AG10803 (cell line): ENCODE measurements at regions not wholly inside any gene's neighbourhood (a gene's known extent, or its start where the extent isn't known, plus 50 kb on each side); places are given as distances from the start of the nearest gene placed in this dataset.

Experiments used
- DNase-seq: peaks from one replicate; pipeline ENCODE4 v3.0.0; 2010; ENCODE audit warnings: low read depth
- H3K4me3 ChIP-seq: 2 replicates; pipeline ENCODE4 v1.5.1; 2011; ENCODE audit warnings: mild to moderate bottlenecking, low read length, control low read depth
- TF ChIP-seq, protein P1 (sequence below): conservative IDR thresholded peaks from 2 replicates; pipeline ENCODE4 v1.5.1; 2011; ENCODE audit warnings: mild to moderate bottlenecking, low read length, control low read depth, inconsistent platforms

DNA sequence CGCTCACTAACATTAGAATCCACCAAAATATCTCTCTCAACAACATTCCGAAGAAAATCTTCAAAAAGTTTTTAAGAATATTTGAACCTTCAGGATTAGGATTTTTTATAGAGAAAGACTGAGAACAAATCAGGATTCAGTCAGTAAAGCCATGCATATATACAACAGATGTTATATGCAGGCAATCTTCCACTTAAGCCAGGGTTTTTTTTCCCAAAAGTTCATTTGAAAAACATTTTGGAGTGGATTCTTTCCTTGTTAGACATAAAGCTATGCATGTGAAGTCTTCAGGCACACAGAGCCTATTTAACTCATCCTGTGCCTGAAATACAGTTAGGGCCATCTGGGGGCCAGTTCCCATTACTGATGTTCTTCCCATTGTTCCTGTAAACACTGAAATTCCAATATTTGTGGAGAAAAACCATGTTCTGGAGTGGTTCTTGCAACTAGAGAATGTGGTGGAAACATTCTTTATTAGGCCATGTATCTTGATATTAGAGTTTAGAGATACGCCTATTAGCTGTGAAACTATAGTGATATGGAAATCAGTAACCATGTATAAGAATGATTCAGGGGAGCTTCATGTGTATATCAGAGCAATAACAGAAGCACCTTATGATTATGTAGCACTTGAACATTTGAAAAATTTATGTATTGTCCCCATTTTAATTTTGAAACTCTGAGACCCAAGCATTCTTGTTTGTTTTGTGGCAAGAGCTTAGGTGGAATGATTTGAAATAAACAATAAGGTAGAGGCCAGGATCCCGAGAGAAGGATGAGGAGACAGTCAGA lies 61.7 kb downstream of the PLEKHG1 start:
- no peak overlapping the region for H3K4me3 ChIP-seq
- no peak for DNase-seq
- TF ChIP-seq, protein P1, sequence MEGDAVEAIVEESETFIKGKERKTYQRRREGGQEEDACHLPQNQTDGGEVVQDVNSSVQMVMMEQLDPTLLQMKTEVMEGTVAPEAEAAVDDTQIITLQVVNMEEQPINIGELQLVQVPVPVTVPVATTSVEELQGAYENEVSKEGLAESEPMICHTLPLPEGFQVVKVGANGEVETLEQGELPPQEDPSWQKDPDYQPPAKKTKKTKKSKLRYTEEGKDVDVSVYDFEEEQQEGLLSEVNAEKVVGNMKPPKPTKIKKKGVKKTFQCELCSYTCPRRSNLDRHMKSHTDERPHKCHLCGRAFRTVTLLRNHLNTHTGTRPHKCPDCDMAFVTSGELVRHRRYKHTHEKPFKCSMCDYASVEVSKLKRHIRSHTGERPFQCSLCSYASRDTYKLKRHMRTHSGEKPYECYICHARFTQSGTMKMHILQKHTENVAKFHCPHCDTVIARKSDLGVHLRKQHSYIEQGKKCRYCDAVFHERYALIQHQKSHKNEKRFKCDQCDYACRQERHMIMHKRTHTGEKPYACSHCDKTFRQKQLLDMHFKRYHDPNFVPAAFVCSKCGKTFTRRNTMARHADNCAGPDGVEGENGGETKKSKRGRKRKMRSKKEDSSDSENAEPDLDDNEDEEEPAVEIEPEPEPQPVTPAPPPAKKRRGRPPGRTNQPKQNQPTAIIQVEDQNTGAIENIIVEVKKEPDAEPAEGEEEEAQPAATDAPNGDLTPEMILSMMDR = no peak

DNA sequence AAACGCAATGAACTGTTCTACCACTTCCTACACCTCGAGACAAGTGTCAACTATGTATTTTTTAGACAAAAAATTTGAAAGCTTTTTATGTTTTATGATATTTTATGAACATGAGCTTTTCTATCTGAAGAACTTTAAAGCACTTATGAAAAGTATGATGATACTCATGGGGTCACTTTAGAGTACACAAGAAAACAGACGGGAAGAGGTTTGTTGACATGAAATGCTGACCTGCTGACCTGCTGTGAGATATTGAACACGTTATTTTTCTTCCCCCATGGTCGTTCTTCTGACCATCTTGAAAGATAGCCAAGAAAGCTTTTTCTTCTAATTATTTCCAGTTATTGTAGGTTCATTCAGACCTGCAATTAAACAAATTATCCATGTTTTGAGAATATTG lies 63.1 kb downstream of the PLEKHG1 start:
- no peak overlapping the region for H3K4me3 ChIP-seq
- DNase-seq = no peak
- TF ChIP-seq, protein P1 = no peak

DNA sequence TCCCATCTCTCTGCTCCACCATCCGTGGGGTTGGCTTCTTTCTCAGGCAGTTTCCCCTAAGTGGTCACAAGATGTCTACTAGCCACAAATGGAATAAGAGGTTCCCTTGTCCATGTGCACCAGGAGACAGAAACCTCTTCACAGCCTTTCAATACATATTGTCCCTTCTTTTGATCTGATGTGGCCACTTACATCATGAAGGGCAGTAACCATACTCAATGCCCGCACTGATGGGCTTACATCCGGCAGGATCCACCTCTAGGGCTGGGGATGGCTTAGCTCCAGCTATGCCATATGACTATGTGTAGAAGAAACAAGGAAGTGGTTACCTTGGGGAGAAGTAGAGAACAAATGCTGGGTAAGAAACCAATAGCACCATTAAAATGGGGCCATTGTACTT lies 64.4 kb downstream of the PLEKHG1 start:
- DNase-seq = no peak
- no peak overlapping the region for H3K4me3 ChIP-seq
- TF ChIP-seq, protein P1 = no peak

DNA sequence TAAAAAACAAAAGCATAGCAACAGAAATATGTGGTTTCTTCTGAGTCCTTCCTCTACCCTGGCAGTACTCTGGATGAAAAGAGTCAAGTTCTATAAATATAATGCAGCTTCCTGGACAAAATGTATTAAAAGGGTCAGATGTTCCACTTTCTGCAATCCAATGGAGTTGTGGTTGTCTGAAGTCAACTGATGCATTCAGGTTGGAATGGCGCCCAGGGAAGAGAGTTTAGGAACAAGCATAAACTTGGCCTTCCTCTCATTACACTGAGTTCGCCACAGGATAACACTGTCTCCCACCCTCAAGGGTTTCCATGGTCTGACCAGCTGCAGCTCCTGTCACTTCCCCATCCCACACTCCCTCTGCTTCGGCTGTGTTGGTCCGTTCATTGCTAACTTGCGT lies 66.4 kb downstream of the PLEKHG1 start:
- no peak for DNase-seq
- TF ChIP-seq, protein P1 = no peak
- H3K4me3 ChIP-seq = no peak overlapping the region

DNA sequence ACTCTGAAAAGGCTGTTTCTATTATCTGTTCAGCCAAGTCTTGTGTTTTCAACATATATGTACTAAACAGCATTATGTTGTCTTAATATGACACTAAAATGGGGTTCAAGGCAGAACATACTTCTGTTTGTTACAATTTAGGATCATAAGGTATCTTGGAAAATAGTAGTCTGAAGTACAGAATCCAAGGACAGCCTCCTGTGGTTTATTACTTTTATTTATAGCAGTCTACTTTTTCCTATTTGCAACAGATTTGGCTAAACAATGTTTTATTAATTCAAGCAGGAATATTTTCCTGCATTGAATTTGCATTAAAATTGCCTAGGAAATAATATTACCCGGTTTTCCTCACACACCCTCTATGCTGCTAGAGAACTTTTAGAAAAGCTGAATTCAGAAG lies 67.7 kb downstream of the PLEKHG1 start:
- H3K4me3 ChIP-seq = no peak overlapping the region
- no peak for DNase-seq
- TF ChIP-seq, protein P1 = no peak

DNA sequence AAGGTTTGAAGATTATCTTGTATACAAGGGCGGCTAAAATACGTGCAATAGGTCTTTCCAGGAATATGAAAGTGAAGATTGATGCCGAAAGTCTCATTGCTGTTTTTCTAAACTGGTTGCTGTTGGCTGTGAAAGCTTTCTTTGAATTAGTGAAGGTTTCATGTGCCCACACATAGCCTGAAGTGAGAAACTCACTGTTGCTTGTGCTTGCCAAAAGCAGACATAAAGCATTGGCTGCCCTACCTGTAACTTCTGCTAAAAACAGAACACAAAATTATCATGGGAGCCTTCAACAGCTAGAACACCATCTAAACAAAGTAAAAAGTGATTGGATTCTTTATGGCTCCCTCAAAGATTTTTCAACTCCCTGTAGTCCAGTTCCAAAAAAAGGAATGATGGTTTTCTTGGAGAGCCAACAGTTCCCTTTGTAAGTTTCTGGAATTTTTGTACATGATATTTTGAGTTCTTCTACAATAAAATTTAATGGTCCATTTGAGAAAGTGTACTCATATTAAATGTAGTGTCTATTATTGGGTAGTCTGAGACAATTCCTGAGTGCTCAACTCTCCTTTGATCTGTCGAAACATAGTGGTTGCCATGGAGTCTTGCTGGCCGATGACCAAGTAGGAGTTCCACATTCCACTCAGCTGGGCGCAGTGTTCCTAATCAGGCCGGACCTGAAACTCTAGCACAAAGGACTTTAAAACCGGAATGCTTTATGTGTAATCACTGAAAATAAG lies 68.5 kb downstream of the PLEKHG1 start:
- TF ChIP-seq, protein P1 = peak; percentile 49
- H3K4me3 ChIP-seq = no peak overlapping the region
- peak; percentile 82 for DNase-seq

DNA sequence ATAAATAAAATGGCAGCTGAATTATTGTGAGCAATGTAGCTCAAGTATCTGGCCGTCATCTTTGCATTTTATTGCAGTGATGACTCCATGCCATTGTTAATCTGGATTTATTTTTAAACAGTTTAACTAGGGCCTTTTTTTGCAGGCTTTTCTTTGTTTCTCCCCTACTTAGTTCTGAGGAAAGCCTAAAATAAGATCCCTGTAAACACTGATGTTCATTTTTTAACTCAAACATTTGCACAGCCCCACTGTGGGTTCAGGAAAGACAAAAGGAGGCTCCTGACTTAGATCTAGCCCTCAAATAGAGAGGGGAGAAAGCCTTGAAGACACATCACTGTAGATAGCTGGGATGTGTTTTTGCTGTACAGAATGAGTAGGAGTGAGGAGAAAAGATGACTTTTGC lies 69.2 kb downstream of the PLEKHG1 start:
- no peak overlapping the region for H3K4me3 ChIP-seq
- DNase-seq = no peak
- TF ChIP-seq, protein P1 = no peak
